ENCODE measurements at regions not wholly inside any gene's neighbourhood (a gene's known extent, or its start where the extent isn't known, plus 50 kb on each side); places are given as distances from the start of the nearest gene placed in this dataset.

- DNase-seq (ENCODE audit: low spot score): no peak
Observed at GRCh38 chr11:69996451-69996850, 81.7 kb upstream of the ANO1 start.

GRCh38 chr11:69997352-69997751 is 80.8 kb upstream of the ANO1 start:
- no peak for DNase-seq (ENCODE audit: low spot score)

- DNase-seq (ENCODE audit: low spot score): no peak
Observed at GRCh38 chr11:69999721-70000120, 78.4 kb upstream of the ANO1 start.

GRCh38 chr11:70000228-70000627 is 77.9 kb upstream of the ANO1 start:
- DNase-seq (ENCODE audit: low spot score): no peak

GRCh38 chr11:70001246-70001645 is 76.9 kb upstream of the ANO1 start:
- DNase-seq (ENCODE audit: low spot score): no peak

GRCh38 chr11:70002433-70002832 is 75.7 kb upstream of the ANO1 start:
- no peak for DNase-seq (ENCODE audit: low spot score)

- peak; percentile 74 for DNase-seq (ENCODE audit: low spot score)
Observed at GRCh38 chr11:70005107-70005818, 72.9 kb upstream of the ANO1 start.

GRCh38 chr11:70007796-70008195 is 70.3 kb upstream of the ANO1 start:
- no peak for DNase-seq (ENCODE audit: low spot score)

GRCh38 chr11:70010774-70011173 is 67.3 kb upstream of the ANO1 start:
- no peak for DNase-seq (ENCODE audit: low spot score)

GRCh38 chr11:70012134-70012733 is 65.9 kb upstream of the ANO1 start:
- no peak for DNase-seq (ENCODE audit: low spot score)

- no peak for DNase-seq (ENCODE audit: low spot score)
Observed at GRCh38 chr11:70014291-70014690, 63.8 kb upstream of the ANO1 start.

- peak; percentile 27 for DNase-seq (ENCODE audit: low spot score)
Observed at GRCh38 chr11:70016666-70017367, 61.3 kb upstream of the ANO1 start.

- DNase-seq (ENCODE audit: low spot score): no peak
Observed at GRCh38 chr11:70018816-70019215, 59.3 kb upstream of the ANO1 start.

- peak; percentile 9 for DNase-seq (ENCODE audit: low spot score)
Observed at GRCh38 chr11:70019576-70020011, 58.5 kb upstream of the ANO1 start.

- DNase-seq (ENCODE audit: low spot score): no peak
Observed at GRCh38 chr11:70020336-70021214, 57.5 kb upstream of the ANO1 start.

GRCh38 chr11:70021586-70021985 is 56.5 kb upstream of the ANO1 start:
- DNase-seq (ENCODE audit: low spot score): no peak

- no peak for DNase-seq (ENCODE audit: low spot score)
Observed at GRCh38 chr11:70024036-70024772, 53.9 kb upstream of the ANO1 start.

GRCh38 chr11:70024773-70025045 is 53.4 kb upstream of the ANO1 start:
- DNase-seq (ENCODE audit: low spot score): no peak

- DNase-seq (ENCODE audit: low spot score): no peak
Observed at GRCh38 chr11:70025308-70025707, 52.8 kb upstream of the ANO1 start.

GRCh38 chr11:70026012-70026411 is 52.1 kb upstream of the ANO1 start:
- no peak for DNase-seq (ENCODE audit: low spot score)

GRCh38 chr11:70026726-70027125 is 51.4 kb upstream of the ANO1 start:
- no peak for DNase-seq (ENCODE audit: low spot score)

- DNase-seq (ENCODE audit: low spot score): no peak
Observed at GRCh38 chr11:70027451-70027850, 50.7 kb upstream of the ANO1 start.
